COLO829 (cell line): ENCODE measurements at regions not wholly inside any gene's neighbourhood (a gene's known extent, or its start where the extent isn't known, plus 50 kb on each side); places are given as distances from the start of the nearest gene placed in this dataset.
"Not testable (repeated sequence)": the region's sequence is repeated elsewhere in the genome, so short reads cannot be mapped to it uniquely, and the experiment has no call there.

Experiments used
- DNase-seq: peaks from one replicate; pipeline ENCODE4 v3.0.0; 2012; ENCODE audit warnings: low spot score

DNA sequence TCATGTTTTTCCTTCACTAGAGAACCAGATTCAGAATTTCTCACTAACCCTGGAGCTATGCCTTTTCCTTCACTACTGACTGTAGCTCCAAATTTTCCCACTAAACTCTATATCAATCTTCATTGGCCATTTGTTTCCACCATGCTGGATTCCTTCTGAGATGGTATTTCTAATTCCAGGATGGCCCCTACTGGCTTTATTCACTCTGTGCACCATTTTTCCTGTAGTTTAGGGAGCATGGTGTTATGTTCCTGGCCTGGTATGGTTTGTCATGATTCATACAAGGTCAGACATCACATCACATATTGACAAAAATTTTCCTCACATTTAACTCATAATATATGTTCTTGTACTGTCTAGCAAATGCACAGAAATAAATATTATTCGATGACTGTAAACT lies 229.2 kb upstream of the TFPI start:
- DNase-seq, result no peak

DNA sequence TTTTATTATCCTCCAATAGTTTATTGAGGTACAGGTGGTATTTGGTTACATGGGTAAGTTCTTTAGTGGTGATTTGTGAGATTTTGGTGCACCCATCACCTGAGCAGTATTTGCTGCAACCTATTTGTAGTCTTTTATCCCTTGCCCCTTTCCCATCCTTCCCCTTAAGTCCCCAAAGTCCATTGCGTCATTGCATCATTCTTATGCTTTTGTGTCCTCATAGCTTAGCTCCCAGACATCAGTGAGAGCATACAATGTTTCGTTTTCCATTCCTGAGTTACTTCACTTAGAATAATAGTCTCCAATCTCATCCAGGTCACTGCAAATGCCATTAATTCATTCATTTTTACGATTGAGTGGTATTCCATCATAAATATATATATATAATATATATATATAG lies 229.9 kb upstream of the TFPI start:
- not testable (repeated sequence) for DNase-seq

DNA sequence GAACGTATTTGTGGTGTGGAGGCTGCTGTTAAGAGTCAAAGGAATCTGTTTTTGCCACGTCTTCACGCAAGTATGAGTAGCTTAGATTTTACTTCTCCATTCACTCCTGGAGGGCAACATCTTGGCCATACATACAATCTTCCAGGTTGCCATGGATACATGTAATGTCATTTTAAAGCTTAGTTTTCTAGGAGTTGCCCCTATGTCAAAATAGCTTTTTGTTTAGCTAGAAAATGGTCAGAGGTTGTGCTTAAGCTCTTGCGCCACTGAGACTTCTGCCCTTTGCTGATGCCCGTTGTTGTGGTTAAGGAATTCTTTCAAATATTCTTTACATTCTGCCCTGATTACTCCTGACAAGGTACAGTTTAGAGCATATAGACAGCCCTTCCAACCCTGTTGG lies 245.4 kb upstream of the TFPI start:
- DNase-seq, result no peak

DNA sequence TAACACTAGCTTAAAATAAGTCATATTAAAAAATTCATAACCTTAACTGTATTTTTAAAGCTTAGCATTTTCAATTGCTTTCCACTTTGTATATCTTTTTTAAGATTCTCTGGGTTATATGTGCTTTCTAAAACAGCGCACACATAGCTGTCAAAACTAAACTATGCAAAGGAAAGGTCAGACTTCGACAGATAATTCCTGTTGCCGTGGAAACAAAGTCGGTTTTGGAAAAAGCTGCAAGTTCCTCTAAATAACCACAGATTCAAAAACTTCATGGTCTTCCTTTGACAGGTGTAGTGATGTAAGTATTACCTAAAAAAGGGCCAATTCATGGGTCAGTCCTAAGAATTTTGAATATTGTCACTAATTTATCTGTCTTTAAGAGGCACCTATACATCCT lies 249.6 kb upstream of the TFPI start:
- no peak for DNase-seq

DNA sequence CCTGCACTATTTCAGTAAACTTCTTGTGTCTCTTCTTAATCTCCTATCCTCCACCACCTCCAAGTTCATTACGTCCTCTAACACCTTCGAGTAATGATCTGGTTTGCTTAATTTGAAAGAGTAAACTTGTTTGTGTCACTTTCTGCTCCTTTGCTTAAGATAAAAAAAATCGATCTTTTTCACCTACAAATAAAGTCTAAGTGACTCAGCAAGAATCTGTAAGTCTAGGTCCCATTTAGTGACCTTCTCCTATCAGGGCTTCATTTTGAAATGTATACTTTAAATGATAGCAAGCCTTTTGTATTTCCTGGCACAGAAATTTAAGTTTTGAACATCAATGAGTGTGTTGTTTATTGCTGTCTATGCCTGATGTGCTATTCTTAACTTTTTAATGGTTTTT lies 260.9 kb upstream of the TFPI start:
- no peak for DNase-seq

DNA sequence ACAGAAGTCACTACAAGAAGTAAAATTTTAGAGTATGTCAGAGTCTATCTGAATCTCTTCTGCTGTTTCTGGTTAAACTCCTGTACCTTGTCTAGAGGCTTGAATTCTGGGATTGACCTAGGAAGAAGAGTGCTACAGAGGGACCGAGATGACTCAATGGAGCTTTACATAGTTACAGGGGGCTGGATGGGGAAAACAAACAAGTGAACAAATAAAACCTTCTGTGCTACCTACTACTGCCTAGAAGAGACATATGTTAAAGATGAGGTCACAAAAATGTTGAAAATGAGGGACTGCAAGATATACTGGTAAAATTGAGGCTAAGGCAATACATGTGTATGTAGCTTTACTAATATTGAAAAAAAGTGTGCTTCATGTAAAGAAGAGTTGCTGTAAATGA lies 265.4 kb upstream of the TFPI start:
- no peak for DNase-seq

DNA sequence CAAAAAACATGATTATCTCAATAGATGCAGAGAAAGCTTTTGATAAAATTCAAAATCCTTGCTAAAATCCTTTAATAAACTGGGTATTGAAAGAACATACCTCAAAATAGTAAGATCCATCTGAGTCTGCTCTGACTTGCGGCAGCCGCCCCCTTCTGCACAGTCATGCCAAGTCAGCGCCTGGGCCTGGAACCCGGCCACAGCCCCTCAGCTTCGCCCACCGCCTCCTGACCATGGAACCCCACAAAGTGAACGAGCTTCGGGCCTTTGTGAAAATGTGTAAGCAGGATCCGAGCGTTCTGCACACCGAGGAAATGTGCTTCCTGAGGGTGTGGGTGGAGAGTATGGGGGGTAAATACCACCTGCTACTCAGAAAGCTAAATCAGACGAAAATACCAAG lies 270.9 kb upstream of the TFPI start:
- DNase-seq, result no peak

DNA sequence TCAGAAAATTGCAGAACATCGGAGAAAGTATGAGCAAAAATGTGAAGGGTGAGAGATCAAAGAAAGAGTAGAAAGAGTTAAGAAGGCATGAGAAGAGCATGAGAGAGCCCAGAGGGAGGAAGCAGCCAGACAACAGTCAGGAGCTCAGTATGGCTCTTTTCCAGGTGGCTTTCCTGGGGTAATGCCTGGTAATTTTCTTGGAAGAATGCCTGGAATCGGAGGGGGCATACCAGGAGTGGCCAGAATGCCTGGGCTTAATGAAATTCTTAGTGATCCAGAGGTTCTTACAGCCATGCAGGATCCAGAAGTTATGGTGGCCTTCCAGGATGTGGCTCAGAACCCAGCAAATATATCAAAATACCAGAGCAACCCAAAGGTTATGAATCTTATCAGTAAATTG lies 271.8 kb upstream of the TFPI start:
- DNase-seq, result no peak

DNA sequence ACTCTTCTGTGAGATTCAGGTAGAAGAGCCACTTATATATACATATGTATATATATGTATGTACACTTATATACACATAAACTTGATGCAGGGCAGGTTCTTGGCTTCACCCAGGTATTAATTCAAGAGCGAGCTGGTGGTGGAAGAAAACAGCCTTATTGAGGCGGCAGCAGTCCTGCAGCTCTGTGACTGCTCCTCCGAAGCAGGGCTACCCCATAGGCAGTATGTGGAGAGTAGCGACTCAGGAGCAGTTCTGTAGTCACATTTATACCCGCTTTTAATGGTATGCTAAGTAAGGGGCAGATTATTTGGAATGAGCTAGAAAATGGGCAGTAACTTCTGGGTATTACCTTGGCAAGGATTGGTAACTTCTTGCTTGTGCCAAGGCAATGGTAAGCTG lies 280.6 kb upstream of the TFPI start:
- DNase-seq, result no peak

DNA sequence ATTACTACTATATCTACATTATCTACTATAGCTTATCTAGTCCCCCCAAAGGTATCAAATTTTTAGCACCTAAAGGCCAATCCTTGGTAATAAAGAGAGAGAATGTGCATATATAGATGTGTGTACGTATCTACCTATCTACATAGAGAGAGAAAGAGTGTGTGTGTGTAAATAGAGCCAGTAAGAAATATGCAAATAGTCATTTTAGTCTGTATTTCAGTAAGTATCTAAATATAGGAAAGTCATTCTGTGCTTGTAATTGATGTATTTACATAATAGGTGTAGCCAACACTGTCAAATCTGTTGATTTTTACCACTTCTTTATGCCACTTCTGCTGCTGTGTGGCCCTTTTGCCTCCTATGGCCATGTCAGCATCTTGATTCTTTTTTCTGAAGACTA lies 284.5 kb upstream of the TFPI start:
- no peak for DNase-seq

DNA sequence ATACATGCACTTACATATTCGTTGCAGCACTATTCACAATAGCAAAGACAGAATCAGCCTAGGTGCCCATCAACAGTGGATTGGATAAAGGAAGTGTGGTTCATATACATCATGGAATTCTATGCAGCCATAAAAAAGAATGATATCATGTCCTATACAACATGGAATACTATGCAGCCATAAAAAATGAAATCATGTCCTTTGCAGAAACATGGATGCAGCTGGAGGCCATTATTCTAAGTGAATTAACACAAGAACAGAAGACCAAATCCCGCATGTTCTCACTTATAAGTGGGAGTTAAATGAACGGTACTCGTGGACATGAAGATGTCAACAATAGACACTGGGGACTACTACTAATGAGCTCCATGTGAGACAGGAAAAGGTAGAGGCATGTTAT lies 288.1 kb upstream of the TFPI start:
- no peak for DNase-seq

DNA sequence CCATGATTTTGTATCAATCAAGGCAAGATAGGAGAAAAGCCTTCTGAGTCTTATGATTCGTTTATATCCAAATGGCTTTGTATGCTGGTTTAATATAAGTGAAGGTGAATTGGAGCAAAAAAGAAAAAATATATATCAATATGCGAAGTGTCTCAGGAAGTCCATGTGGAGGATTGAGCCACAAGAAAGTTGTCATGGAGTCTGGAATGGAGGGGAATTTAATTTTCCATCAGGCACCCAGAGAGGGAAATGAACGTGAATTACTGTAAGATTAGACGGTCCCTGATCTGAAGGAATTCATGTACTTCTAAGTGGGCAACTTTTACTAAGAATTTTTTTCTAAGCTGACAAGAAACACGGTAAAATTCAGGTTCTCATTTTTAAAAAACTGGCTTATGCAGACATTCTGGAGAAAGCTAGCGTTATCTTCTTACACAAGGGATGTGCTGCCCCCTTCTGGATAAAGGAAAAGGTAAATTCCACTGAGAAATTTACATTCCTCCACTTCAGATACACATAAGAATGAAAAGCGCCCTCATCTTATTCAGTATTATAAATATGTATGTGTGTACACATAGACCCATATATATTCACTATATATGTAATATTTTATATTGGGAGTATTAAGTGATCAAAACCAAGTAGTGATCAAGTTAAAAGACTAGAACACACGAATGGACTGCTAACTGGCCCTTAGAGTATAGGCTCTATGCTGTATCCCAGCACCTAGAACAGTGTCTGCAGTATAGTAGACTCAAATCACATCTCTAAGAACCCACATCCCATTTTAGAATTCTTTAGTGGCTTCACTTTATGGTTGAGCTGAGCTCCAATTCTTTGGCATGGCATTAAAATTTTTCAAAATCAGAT lies 289.0 kb upstream of the TFPI start:
- DNase-seq, result peak; percentile 36

DNA sequence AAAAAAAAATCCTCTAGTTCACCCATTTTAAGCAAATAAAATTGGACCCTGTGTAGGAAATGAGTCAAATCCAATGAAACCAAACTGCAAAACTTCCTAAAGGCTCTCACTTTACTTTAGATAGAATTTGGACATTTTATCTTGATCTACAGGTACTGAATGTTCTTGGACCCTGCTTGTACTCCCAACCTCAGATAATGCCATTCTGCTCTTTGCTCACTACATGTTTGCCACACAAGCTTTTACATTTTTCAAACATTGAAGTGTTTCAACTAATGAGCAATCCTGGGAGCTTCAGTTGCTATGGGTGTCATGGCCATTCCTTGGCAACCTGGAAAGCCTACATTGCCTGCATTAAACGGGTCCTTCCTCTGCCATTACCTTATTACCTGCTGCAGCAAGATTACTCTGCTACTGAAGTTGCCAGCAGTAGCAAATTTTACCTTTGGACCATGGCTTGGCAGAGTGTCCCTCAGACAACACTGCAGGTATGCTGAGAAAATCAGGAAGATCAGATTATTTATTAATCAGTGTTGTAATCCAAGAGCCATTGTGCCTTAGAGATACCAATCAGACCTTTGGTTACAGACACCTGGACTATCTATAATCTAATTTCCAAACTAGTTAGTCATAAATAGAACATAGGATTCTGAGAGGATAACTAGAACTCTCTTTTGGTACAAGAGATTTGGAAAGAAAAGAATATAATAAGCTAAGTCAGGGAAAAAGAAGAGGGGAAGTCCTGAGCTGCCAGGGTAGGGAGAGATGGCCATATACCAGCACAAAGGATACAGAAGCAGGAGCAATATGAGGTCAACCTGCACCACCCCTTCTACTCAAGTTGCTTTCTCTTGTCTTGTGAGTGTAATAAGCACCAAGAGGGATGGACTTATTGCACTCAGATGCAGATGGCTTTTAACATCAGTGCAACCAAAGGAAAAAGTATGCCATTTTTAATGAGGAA lies 293.3 kb upstream of the TFPI start:
- no peak for DNase-seq

DNA sequence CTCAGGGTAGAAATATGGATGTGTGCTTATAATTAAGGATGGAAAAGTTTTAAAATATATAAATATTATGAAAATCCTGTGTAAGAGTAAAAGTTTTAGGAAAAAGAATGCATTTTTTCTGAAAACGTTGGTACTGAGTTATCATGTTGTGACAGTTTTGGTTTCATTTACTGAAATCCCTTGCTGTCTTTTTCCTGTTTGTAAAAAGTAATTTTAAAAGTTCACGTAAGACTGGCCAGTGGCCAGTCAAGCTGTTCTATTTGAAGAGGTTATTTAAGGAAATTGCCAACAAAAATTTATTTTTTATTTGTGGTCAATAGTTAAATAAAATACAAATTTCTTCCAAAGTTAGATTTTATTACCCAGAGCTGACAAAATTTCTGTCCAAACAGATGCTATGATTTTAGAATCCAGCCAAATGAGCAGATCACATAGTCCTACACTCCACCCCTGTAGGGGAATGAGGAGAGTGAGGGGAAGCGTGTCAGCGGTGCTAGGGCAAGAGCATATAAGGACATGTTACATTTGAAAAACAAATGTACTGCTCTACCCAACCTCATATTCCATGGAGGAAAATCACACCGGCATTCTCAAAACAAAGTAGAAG lies 297.8 kb upstream of the TFPI start:
- no peak for DNase-seq

DNA sequence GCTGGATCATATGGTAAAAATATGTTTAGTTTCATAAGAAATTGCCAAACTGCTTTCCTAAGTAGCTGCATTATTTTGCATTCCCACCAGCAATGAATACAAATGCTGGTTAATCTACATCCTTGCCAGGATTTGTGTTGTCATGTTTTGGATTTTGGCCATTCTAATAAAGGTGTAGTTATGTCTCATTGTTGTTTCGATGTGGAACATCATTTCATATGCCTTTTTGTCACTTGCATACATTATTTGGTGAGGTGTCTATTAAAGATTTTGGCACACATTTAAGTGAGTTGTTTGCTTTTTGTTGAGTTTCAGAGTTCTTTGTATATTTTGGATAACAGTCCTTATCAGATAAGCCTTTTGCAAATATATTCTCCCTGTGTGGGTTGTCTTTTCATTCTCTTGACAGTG lies 299.2 kb upstream of the TFPI start:
- DNase-seq, result no peak

DNA sequence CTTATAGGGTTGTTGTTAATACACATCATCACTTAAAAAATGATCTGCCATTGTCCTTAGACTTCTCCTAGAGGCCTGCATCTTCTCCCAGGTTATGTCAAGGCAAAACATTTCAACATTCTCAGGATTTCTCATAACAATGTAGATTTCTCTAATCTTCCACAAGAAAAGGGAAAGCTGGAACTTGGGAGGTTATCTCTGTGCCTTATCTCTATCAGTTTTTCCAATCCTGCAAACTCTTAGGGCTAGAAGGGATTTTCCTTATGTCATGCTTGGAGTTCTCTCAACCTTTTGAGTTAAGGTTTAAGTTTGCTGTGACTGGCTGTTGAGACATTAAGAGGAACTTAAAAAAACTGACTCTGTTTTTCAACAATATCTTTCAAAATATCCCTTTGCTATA lies 300.6 kb upstream of the TFPI start:
- no peak for DNase-seq

DNA sequence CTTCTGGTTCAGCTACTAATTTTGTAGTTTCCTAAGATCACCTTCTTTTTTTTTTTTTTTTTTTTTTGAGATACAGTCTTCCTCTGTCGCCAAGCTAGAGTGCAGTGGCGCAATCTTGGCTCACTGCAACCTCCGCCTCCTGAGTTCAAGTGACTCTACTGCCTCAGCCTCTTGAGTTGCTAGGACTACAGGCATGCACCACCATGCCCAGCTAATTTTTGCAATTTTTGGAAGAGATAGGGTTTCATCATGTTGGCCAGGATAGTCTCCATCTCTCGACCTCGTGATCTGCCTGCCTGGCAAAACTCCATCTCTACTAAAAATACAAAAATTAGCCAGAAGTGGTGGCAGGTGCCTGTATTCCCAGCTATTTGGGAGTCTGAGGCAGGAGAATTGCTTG lies 301.5 kb upstream of the TFPI start:
- no peak for DNase-seq

DNA sequence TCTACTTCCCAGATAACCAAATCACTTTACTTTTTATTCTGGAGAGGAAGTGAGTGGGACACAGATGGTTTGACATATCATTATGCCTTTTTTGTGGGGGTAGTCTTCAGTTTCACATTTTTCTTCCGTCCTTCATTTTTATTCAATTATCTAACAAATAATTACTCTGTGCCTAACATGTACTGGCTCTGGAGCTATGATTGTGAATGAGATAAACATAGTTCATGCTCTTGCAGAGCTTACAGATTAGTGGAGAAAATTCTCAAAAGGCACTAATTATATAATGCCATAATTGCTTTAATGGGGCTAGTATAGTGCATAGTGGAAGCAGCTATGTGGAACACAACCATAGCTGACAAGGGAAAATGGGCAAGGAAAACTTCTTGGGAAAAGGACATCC lies 303.6 kb upstream of the TFPI start:
- no peak for DNase-seq

DNA sequence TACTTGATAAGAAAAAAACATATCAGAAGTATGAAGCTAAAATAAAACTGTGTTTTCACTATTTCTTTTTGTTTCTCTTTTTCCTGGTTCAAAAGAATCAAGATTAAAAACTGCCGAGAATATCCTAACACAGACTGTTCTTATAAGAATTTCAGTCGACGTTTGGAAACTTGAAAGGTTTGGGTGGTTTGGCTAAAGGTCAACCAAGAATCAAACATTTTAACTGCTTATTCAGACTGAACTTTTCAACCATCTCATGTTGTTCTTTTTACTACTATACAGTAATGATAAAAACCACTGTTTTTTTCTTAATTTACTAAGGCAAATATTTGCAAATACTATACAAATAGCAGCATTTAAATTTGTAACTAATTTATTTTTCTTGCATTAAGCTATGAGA lies 308.5 kb upstream of the TFPI start:
- DNase-seq, result no peak

DNA sequence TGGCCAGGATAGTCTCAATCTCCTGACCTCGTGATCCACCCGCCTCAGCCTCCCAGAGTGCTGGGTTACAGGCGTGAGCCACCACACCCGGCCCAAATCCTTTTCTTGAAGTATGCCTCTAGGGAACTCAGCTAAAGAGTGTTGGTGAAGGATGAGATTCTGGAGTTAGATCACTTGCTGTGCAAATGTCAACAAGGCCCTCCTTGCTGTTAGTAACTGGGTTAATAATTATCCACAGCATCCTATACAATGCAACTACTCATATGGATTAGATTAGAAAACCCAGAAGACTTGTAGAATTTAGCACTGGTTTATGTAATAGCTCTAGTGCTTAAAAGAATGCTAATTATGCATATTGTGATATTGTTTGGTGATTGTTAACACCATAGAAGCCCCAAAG lies 310.8 kb upstream of the TFPI start:
- DNase-seq, result no peak

DNA sequence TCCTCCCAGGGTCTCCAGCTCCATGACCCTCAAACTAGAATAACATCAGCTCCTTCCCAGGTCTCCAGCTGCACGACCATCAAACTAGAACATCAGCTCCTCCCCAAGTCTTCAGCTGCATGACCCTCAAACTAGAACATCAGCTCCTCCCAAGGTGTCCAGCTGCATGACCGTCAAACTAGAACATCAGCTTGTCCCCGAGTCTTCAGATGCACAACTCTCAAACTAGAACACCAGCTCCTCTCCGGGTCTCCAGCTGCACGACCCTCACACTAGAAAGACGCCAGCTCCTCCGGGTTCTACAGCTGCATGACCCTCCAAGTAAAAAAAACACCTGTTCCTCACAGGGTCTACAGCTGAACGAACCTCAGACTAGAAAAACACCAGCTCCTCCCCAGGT lies 312.9 kb upstream of the TFPI start:
- DNase-seq, result no peak

DNA sequence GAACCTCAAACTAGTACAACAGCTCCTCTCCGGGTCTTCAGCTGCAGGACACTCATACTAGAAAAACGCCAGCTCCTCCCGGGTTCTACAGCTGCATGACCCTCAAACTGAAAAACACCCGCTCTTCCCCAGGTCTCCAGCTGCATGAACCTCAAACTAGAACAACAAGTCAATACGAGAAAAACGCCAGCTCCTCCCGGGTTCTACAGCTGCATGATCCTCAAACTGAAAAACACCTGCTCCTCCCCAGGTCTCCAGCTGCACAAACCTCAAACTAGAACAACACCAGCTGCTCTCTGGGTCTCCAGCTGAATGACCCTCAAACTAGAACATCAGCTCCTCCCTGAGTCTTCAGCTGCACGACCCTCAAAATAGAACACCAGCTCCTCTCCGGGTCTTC lies 315.0 kb upstream of the TFPI start:
- no peak for DNase-seq

DNA sequence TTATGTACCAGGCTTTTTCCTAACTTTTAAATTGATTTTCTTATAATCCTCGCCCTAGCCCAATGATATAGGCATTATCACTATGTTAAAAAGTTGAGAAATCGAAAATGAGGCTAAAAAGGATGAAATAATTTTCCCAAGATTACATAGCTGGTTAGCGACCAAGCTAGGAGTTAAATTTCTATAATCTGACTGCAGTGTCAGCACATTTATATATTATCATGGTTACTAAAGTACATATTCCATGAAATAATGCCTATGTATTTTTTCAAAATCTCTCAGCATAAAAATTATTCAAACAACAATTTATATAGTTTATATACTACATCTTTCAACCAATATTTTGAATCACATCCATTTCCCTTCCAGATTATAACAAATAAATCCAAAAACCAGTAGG lies 317.3 kb upstream of the TFPI start:
- no peak for DNase-seq
